Pulmonary artery endothelial cell (primary cell): ENCODE measurements at regions not wholly inside any gene's neighbourhood (a gene's known extent, or its start where the extent isn't known, plus 50 kb on each side); places are given as distances from the start of the nearest gene placed in this dataset.
"Not testable (repeated sequence)": the region's sequence is repeated elsewhere in the genome, so short reads cannot be mapped to it uniquely, and the experiment has no call there.

Experiments used
- DNase-seq: peaks from one replicate; pipeline ENCODE4 v3.0.0-alpha.2; 2011; ENCODE audit warnings: low read depth, low spot score

GRCh38 chr7:68728720-68729119 lies 869.6 kb upstream of the AUTS2 start:
- DNase-seq: not testable (repeated sequence)

- no peak for DNase-seq
Observed at GRCh38 chr7:68729371-68729770, 868.9 kb upstream of the AUTS2 start.

GRCh38 chr7:68730194-68730593 lies 868.1 kb upstream of the AUTS2 start:
- no peak for DNase-seq

GRCh38 chr7:68730964-68731363 lies 867.3 kb upstream of the AUTS2 start:
- no peak for DNase-seq

- DNase-seq: no peak
Observed at GRCh38 chr7:68733219-68734153, 864.8 kb upstream of the AUTS2 start.

- DNase-seq: no peak
Observed at GRCh38 chr7:68734431-68734830, 863.8 kb upstream of the AUTS2 start.

GRCh38 chr7:68739306-68739705 lies 859.0 kb upstream of the AUTS2 start:
- no peak for DNase-seq

GRCh38 chr7:68744036-68744435 lies 854.2 kb upstream of the AUTS2 start:
- no peak for DNase-seq

- no peak for DNase-seq
Observed at GRCh38 chr7:68748934-68749900, 849.1 kb upstream of the AUTS2 start.

GRCh38 chr7:68752485-68753178 lies 845.6 kb upstream of the AUTS2 start:
- DNase-seq: no peak

- no peak for DNase-seq
Observed at GRCh38 chr7:68754414-68754813, 843.9 kb upstream of the AUTS2 start.

- DNase-seq: no peak
Observed at GRCh38 chr7:68756986-68757495, 841.2 kb upstream of the AUTS2 start.

- DNase-seq: no peak
Observed at GRCh38 chr7:68760556-68760955, 837.7 kb upstream of the AUTS2 start.

- DNase-seq: no peak
Observed at GRCh38 chr7:68767462-68767861, 830.8 kb upstream of the AUTS2 start.

GRCh38 chr7:68770649-68771048 lies 827.6 kb upstream of the AUTS2 start:
- DNase-seq: no peak

- DNase-seq: no peak
Observed at GRCh38 chr7:68776326-68776725, 821.9 kb upstream of the AUTS2 start.

- no peak for DNase-seq
Observed at GRCh38 chr7:68783684-68784083, 814.6 kb upstream of the AUTS2 start.

- DNase-seq: no peak
Observed at GRCh38 chr7:68785036-68785435, 813.2 kb upstream of the AUTS2 start.

GRCh38 chr7:68787566-68787965 lies 810.7 kb upstream of the AUTS2 start:
- DNase-seq: no peak

- not testable (repeated sequence) for DNase-seq
Observed at GRCh38 chr7:68788529-68788928, 809.7 kb upstream of the AUTS2 start.

GRCh38 chr7:68789597-68789996 lies 808.7 kb upstream of the AUTS2 start:
- DNase-seq: no peak
